Tibial nerve (tissue), 4 donors: ENCODE measurements at regions not wholly inside any gene's neighbourhood (a gene's known extent, or its start where the extent isn't known, plus 50 kb on each side); places are given as distances from the start of the nearest gene placed in this dataset.

Source experiments
- DNase-seq, 2 donors: peaks; one replicate each; pipeline ENCODE4 v3.0.0-alpha.2; 2019; ENCODE audit warnings: low spot score in 2 of 2
- H3K27ac ChIP-seq, 4 donors: fragments of 200-600 bp; sonication (generic) in 3 of 4; one replicate each; pipeline ENCODE4 v1.5.1; 2017 to 2019; ENCODE audit warnings: mild to moderate bottlenecking in 1 of 4
- H3K27me3 ChIP-seq, 2 donors: fragments of 200-600 bp; sonication (generic) in 1 of 2; one replicate each; pipeline versions ENCODE4 v1.5.1 to v1.6.0; 2017 to 2019
- H3K36me3 ChIP-seq, 3 donors: fragments of 200-600 bp; sonication (generic); one replicate each; pipeline ENCODE4 v1.5.1; 2018 to 2019
- H3K4me1 ChIP-seq, 4 donors: fragments of 200-600 bp; sonication (generic) in 3 of 4; one replicate each; pipeline ENCODE4 v1.5.1; 2017 to 2019
- H3K4me3 ChIP-seq, 4 donors: fragments of 200-600 bp; sonication (generic) in 3 of 4; one replicate each; pipeline ENCODE4 v1.5.1; 2017 to 2019; ENCODE audit warnings: mild to moderate bottlenecking in 1 of 4, moderate library complexity in 1 of 4
- H3K9me3 ChIP-seq, 4 donors: fragments of 200-600 bp; sonication (generic) in 3 of 4; one replicate each; pipeline ENCODE4 v1.5.1; 2017 to 2019
- CTCF ChIP-seq, 5 experiments: fragments of 200-600 bp in 3 of 5; fragments of 450-650 bp in 2 of 5; sonication (generic) in 3 of 5; IDR thresholded peaks; one replicate each; pipeline ENCODE4 v1.5.1; 2016 to 2019; ENCODE audit warnings: antibody characterized with exemption in 5 of 5, mild to moderate bottlenecking in 3 of 5, moderate library complexity in 2 of 5
- EP300 ChIP-seq, 2 donors: sonication (generic); formaldehyde crosslinking; IDR thresholded peaks; one replicate each; pipeline ENCODE4 v1.6.1; 2017; ENCODE audit warnings: antibody characterized with exemption in 2 of 2, mild to moderate bottlenecking in 1 of 2
- POLR2A ChIP-seq, 2 donors: fragments of 450-650 bp; IDR thresholded peaks; one replicate each; pipeline ENCODE4 v1.6.1; 2017; ENCODE audit warnings: antibody characterized with exemption in 2 of 2, mild to moderate bottlenecking in 2 of 2, moderate library complexity in 2 of 2
- WGBS, 2 donors: methylation state at CpG; one replicate each; pipeline ENCODE4 v1.1.5; 2018; 5-methylcytosine and 5-hydroxymethylcytosine counted together

DNA sequence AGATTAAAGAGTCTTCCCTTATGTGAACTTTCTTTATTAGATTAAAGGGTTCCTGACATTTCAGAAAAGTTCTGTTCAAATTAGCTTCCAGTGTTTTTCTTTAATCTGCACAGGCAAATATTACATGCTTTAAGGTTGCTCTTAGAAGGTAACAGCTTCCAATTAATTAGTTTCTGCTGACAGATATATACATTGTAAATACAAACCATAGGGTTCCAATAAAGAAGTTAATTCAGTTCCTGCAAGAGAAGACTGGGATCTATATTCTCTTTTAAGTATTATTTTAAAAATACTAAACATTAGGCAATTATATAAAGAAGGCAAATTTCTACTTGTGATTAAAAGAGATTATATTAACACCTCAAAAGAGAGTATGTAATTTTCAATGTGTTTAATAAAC, 795.7 kb downstream of the MAT2B start:
- no peak for DNase-seq
- no peak for TF ChIP-seq POLR2A (IDR thresholded peaks at IDR 0.05)
- no peak for TF ChIP-seq EP300 (IDR thresholded peaks at IDR 0.05)
- no peak for TF ChIP-seq CTCF (IDR thresholded peaks at IDR 0.05)

GRCh38 chr5:164301708-164302107, 796.3 kb downstream of the MAT2B start:
- Histone ChIP-seq H3K4me3 (no peak overlapping the region), H3K9me3 (no peaks in the 10 kb centered on the region), H3K27ac (no peak overlapping the region), H3K36me3 (no peaks in the 10 kb centered on the region), H3K4me1 (no peaks in the 10 kb centered on the region), H3K27me3 (no peaks in the 10 kb centered on the region)
- no peak for DNase-seq
- TF ChIP-seq POLR2A (IDR thresholded peaks at IDR 0.05) (no peak), CTCF (IDR thresholded peaks at IDR 0.05) (no peak), EP300 (IDR thresholded peaks at IDR 0.05) (no peak)
- WGBS, 2 donors = 62 to 67% methylated on average over 3 of the region's 3 CpGs

More for the DNA sequence above, 795.7 kb downstream of the MAT2B start:
- Histone ChIP-seq H3K9me3 (no peaks in the 10 kb centered on the region), H3K4me3 (no peak overlapping the region), H3K27ac (no peak overlapping the region), H3K27me3 (no peaks in the 10 kb centered on the region), H3K36me3 (no peaks in the 10 kb centered on the region), H3K4me1 (no peaks in the 10 kb centered on the region)

- H3K4me3 ChIP-seq = no peak overlapping the region
- H3K4me1 ChIP-seq = no peaks in the 10 kb centered on the region
- DNase-seq = no peak
- WGBS, 2 donors = 45 to 61% methylated on average over 2 of the region's 2 CpGs
- no peak overlapping the region for H3K27ac ChIP-seq
- no peaks in the 10 kb centered on the region for H3K27me3 ChIP-seq
- H3K36me3 ChIP-seq = no peaks in the 10 kb centered on the region
- TF ChIP-seq POLR2A (IDR thresholded peaks at IDR 0.05) = no peak
- TF ChIP-seq EP300 (IDR thresholded peaks at IDR 0.05) = no peak
- TF ChIP-seq CTCF (IDR thresholded peaks at IDR 0.05) = no peak
- no peaks in the 10 kb centered on the region for H3K9me3 ChIP-seq
These were observed 797.3 kb downstream of the MAT2B start for GRCh38 chr5:164302533-164303235.

GRCh38 chr5:164303646-164304215, 798.3 kb downstream of the MAT2B start:
- TF ChIP-seq CTCF (IDR thresholded peaks at IDR 0.05) (no peak), POLR2A (IDR thresholded peaks at IDR 0.05) (no peak), EP300 (IDR thresholded peaks at IDR 0.05) (no peak)

DNA sequence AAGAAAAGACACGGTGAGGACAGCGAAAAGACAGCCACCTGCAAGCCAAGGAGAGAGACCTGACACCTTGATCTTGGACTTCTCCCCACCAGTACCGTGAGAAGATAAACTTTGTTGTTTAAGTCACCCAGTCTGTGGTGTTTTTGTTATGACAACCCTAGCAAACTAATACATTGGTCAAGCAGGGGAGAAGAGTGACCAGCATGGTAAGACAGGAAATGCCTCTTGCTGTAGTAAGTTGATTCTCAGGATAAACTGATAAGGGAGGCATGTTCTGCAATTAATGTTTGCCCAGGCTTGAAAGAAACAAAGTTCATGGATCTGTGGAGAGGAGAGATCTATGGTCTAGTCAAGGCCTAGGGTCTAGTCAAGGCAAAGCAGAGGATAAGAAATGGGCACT, 801.2 kb downstream of the MAT2B start:
- Histone ChIP-seq H3K27ac (no peak overlapping the region), H3K9me3 (no peaks in the 10 kb centered on the region), H3K36me3 (no peaks in the 10 kb centered on the region), H3K27me3 (no peaks in the 10 kb centered on the region), H3K4me1 (no peaks in the 10 kb centered on the region), H3K4me3 (no peak overlapping the region)
- TF ChIP-seq POLR2A (IDR thresholded peaks at IDR 0.05) = no peak
- TF ChIP-seq CTCF (IDR thresholded peaks at IDR 0.05) = no peak
- no peak for TF ChIP-seq EP300 (IDR thresholded peaks at IDR 0.05)
- WGBS, 2 donors = 90 to 100% methylated on average over 3 of the region's 3 CpGs
- DNase-seq = no peak

More at GRCh38 chr5:164303646-164304215, 798.3 kb downstream of the MAT2B start:
- Histone ChIP-seq H3K27me3 (no peaks in the 10 kb centered on the region), H3K36me3 (no peaks in the 10 kb centered on the region), H3K9me3 (no peaks in the 10 kb centered on the region), H3K4me3 (no peak overlapping the region), H3K4me1 (no peaks in the 10 kb centered on the region), H3K27ac (no peak overlapping the region)
- 49 to 59% methylated on average over 2 of the region's 2 CpGs for WGBS, 2 donors
- DNase-seq = no peak
